MM.1S (cell line): ENCODE measurements at regions not wholly inside any gene's neighbourhood (a gene's known extent, or its start where the extent isn't known, plus 50 kb on each side); places are given as distances from the start of the nearest gene placed in this dataset.
A peak's percentile ranks its signal among the peaks of the same experiment; 100 is the strongest.

ENCODE experiments used
- DNase-seq: peaks from one replicate; pipeline ENCODE4 v3.0.0-alpha.2; 2015
- H2AFZ ChIP-seq: fragments of 300-600 bp; sonication (generic); 2 replicates; pipeline ENCODE4 v1.6.0; 2016; ENCODE audit warnings: antibody characterized with exemption, low read length
- H3F3A ChIP-seq: fragments of 300-600 bp; sonication (generic); 2 replicates; pipeline ENCODE4 v1.6.1; 2016; ENCODE audit warnings: mild to moderate bottlenecking, antibody characterized with exemption, low read length, moderate library complexity, mixed read lengths; ENCODE audit not compliant: insufficient read depth
- H3K27ac ChIP-seq: fragments of 300-600 bp; sonication (generic); 2 replicates; pipeline ENCODE4 v1.5.1; 2016; ENCODE audit warnings: mild to moderate bottlenecking, low read length
- H3K27me3 ChIP-seq: fragments of 300-600 bp; sonication (generic); replicated peaks from 2 replicates; pipeline ENCODE4 v1.6.0; 2016; ENCODE audit warnings: low read length; ENCODE audit not compliant: insufficient read depth
- H3K36me3 ChIP-seq: fragments of 300-600 bp; sonication (generic); replicated peaks from 2 replicates; pipeline ENCODE4 v1.6.1; 2016; ENCODE audit warnings: mild to moderate bottlenecking, low read length, mixed read lengths; ENCODE audit not compliant: insufficient read depth
- H3K4me1 ChIP-seq: fragments of 300-600 bp; sonication (generic); 2 replicates; pipeline ENCODE4 v1.6.1; 2016; ENCODE audit warnings: low read length, mixed read lengths
- H3K4me2 ChIP-seq: fragments of 300-600 bp; sonication (generic); 2 replicates; pipeline ENCODE4 v1.6.0; 2016; ENCODE audit warnings: low read depth, low read length
- H3K4me3 ChIP-seq: fragments of 300-600 bp; sonication (generic); 2 replicates; pipeline ENCODE4 v1.5.1; 2016; ENCODE audit warnings: low read length, mixed read lengths
- H3K79me2 ChIP-seq: fragments of 300-600 bp; sonication (generic); 2 replicates; pipeline ENCODE4 v1.6.1; 2016; ENCODE audit warnings: mixed run types, low read length, mixed read lengths
- H3K9ac ChIP-seq: fragments of 300-600 bp; sonication (generic); 2 replicates; pipeline ENCODE4 v1.6.1; 2016; ENCODE audit warnings: low read length, mixed read lengths
- H3K9me2 ChIP-seq: fragments of 300-600 bp; sonication (generic); replicated peaks from 2 replicates; pipeline ENCODE4 v1.6.1; 2016; ENCODE audit warnings: mild to moderate bottlenecking, low read length, mixed read lengths; ENCODE audit not compliant: insufficient read depth
- H3K9me3 ChIP-seq: fragments of 300-600 bp; sonication (generic); replicated peaks from 2 replicates; pipeline ENCODE4 v1.6.1; 2016; ENCODE audit warnings: mild to moderate bottlenecking, low read length, mixed read lengths; ENCODE audit not compliant: insufficient read depth
- H4K20me1 ChIP-seq: fragments of 300-600 bp; sonication (generic); 2 replicates; pipeline ENCODE4 v1.6.1; 2016; ENCODE audit warnings: mild to moderate bottlenecking, low read length, moderate library complexity, mixed read lengths; ENCODE audit not compliant: insufficient read depth
- EZH2 ChIP-seq: fragments of 300-600 bp; sonication (generic); optimal IDR thresholded peaks from 2 replicates; pipeline ENCODE3; 2017; ENCODE audit warnings: low read depth, mild to moderate bottlenecking, antibody characterized with exemption, low read length, mixed read lengths
- EZH2phosphoT487 ChIP-seq: fragments of 300-600 bp; sonication (generic); IDR thresholded peaks from 2 replicates; pipeline ENCODE4 v1.6.1; 2018; ENCODE audit warnings: antibody characterized with exemption, low read length
- TF ChIP-seq, protein P1 (sequence below): fragments of 300-600 bp; sonication (generic); IDR thresholded peaks from 2 replicates; pipeline ENCODE4 v1.5.1; 2016; ENCODE audit warnings: antibody characterized with exemption, low read length, mixed read lengths

GRCh38 chr14:38627163-38627562, 371.3 kb upstream of the CLEC14A start:
- H3K4me3 ChIP-seq: no peak overlapping the region
- no peak overlapping the region for H2AFZ ChIP-seq
- H3K9me2 ChIP-seq: no peaks in the 10 kb centered on the region
- no peaks in the 10 kb centered on the region for H3K27me3 ChIP-seq
- H4K20me1 ChIP-seq: no peaks in the 10 kb centered on the region
- no peak for DNase-seq
- TF ChIP-seq EZH2phosphoT487: no peak
- TF ChIP-seq EZH2: no peak
- TF ChIP-seq, protein P1, sequence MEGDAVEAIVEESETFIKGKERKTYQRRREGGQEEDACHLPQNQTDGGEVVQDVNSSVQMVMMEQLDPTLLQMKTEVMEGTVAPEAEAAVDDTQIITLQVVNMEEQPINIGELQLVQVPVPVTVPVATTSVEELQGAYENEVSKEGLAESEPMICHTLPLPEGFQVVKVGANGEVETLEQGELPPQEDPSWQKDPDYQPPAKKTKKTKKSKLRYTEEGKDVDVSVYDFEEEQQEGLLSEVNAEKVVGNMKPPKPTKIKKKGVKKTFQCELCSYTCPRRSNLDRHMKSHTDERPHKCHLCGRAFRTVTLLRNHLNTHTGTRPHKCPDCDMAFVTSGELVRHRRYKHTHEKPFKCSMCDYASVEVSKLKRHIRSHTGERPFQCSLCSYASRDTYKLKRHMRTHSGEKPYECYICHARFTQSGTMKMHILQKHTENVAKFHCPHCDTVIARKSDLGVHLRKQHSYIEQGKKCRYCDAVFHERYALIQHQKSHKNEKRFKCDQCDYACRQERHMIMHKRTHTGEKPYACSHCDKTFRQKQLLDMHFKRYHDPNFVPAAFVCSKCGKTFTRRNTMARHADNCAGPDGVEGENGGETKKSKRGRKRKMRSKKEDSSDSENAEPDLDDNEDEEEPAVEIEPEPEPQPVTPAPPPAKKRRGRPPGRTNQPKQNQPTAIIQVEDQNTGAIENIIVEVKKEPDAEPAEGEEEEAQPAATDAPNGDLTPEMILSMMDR: no peak
- H3K9me3 ChIP-seq: no peaks in the 10 kb centered on the region
- H3K27ac ChIP-seq: no peak overlapping the region
- no peaks in the 10 kb centered on the region for H3K4me1 ChIP-seq
- no peak overlapping the region for H3K9ac ChIP-seq
- H3K4me2 ChIP-seq: no peak overlapping the region
- no peaks in the 10 kb centered on the region for H3K79me2 ChIP-seq
- H3K36me3 ChIP-seq: no peaks in the 10 kb centered on the region
- no peaks in the 10 kb centered on the region for H3F3A ChIP-seq

GRCh38 chr14:38623661-38624060, 367.8 kb upstream of the CLEC14A start:
- no peaks in the 10 kb centered on the region for H3K79me2 ChIP-seq
- TF ChIP-seq, protein P1: no peak
- TF ChIP-seq EZH2phosphoT487: no peak
- no peak for TF ChIP-seq EZH2
- no peaks in the 10 kb centered on the region for H3F3A ChIP-seq
- no peaks in the 10 kb centered on the region for H3K27me3 ChIP-seq
- H2AFZ ChIP-seq: no peak overlapping the region
- DNase-seq: no peak
- no peak overlapping the region for H3K4me3 ChIP-seq
- no peak overlapping the region for H3K27ac ChIP-seq
- H3K9me2 ChIP-seq: no peaks in the 10 kb centered on the region
- no peak overlapping the region for H3K4me2 ChIP-seq
- no peak overlapping the region for H3K9ac ChIP-seq
- H3K9me3 ChIP-seq: no peaks in the 10 kb centered on the region
- H3K4me1 ChIP-seq: no peaks in the 10 kb centered on the region
- no peaks in the 10 kb centered on the region for H4K20me1 ChIP-seq
- H3K36me3 ChIP-seq: no peaks in the 10 kb centered on the region

DNA sequence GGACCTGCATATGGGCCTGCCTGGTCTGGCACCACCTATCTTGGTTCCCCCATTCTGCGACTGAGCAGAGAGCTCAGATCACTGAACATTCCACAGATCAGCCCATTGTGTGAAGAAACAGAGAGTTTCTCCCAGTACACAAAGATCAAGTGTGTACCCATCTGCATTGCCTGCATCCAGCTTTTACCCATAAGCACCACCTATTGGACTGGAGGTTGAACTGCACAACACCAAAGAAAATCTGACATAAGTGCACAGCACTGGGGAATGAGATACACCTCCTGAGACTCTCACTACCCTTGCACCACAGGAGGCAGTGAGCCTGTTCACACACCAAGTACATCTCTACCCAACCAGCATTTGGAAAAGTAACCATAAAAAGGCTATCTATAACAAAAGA, 362.6 kb upstream of the CLEC14A start:
- no peak overlapping the region for H3K4me2 ChIP-seq
- TF ChIP-seq EZH2phosphoT487: no peak
- TF ChIP-seq, protein P1: 0 out of 2 replicates have a peak, but pooled peaks have one; percentile 4
- no peak overlapping the region for H2AFZ ChIP-seq
- no peaks in the 10 kb centered on the region for H4K20me1 ChIP-seq
- H3K4me1 ChIP-seq: no peaks in the 10 kb centered on the region
- H3K9ac ChIP-seq: no peak overlapping the region
- H3K36me3 ChIP-seq: no peaks in the 10 kb centered on the region
- no peaks in the 10 kb centered on the region for H3K79me2 ChIP-seq
- no peaks in the 10 kb centered on the region for H3K9me2 ChIP-seq
- no peak for DNase-seq
- H3F3A ChIP-seq: no peaks in the 10 kb centered on the region
- H3K4me3 ChIP-seq: no peak overlapping the region
- H3K9me3 ChIP-seq: no peaks in the 10 kb centered on the region
- H3K27me3 ChIP-seq: no peaks in the 10 kb centered on the region
- no peak overlapping the region for H3K27ac ChIP-seq
